ENCODE measurements at regions not wholly inside any gene's neighbourhood (a gene's known extent, or its start where the extent isn't known, plus 50 kb on each side); places are given as distances from the start of the nearest gene placed in this dataset.
"Not testable (repeated sequence)": the region's sequence is repeated elsewhere in the genome, so short reads cannot be mapped to it uniquely, and the experiment has no call there.

DNA sequence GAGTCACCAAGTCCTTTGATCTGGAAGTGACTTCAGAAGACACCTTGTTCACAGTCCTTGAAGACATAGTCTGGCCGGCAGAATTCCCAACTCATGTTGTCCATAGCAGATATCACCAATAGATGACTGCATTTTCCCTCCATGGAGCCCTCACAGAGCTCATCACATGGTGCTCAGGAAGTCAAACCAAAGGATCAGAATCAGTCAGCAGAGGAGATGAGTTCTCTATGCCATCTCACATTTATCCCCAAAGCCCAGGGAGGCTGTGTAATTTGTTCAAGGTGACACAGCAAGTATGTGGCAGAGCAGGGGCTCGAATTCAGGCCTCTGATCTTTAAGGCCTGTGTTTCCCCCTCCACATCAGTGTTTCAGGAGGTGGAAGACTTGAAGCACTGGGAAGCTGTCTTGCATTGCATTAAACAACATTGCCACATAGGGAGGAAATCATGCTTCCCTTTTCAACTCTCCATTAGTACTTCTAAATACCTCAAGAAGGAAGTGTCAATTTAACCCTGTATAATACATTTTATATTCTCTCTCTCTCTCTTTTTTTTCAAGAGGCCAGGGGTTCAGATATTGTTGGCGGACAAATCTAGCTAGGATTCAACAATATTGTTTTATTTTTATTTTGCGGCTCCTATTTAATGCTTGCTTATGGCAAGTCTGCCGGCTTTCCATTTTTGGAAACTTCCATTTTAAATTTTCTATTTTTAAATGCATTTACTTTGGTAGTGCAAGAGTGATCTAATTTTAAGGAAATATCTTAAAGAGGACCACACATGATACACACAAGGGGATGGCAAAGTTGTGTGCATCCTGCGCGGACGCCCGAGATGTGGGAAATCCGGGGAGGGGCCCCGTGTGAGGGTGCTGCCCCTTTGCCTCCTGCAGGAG is 61.9 kb downstream of the NPIPB5 start:
- DNase-seq; intact Hi-C loops (cut with DNase I); H3K9me3 ChIP-seq; H3K36me3 ChIP-seq; H3K4me3 ChIP-seq; H3K27me3 ChIP-seq; H3K4me1 ChIP-seq; H3K27ac ChIP-seq: not testable (repeated sequence)
- 66 to 70% methylated on average over 4 of the region's 11 CpGs for WGBS, 2 donors

DNA sequence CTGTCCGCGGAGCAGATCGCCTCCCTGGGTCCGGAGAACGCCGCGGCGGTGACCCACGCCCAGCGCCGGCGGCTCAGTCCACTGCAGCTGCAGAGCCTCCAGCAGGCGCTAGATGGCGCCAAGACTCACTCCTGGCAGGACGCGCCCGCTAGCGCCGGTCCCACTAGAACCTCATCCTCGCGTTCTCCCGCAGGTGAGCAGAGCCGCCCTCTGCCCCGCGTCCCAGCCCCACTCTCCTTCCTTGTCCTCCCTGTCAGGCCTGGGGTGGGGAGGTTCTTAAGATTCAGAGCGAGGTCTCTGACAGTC is 62.5 kb downstream of the NPIPB5 start:
- intact Hi-C loops (cut with DNase I); H3K27me3 ChIP-seq; H3K4me1 ChIP-seq; H3K27ac ChIP-seq; H3K4me3 ChIP-seq; DNase-seq; H3K36me3 ChIP-seq; H3K9me3 ChIP-seq: not testable (repeated sequence)
- WGBS, 2 donors: no CpG with 5 or more reads among the region's 26 CpGs

DNA sequence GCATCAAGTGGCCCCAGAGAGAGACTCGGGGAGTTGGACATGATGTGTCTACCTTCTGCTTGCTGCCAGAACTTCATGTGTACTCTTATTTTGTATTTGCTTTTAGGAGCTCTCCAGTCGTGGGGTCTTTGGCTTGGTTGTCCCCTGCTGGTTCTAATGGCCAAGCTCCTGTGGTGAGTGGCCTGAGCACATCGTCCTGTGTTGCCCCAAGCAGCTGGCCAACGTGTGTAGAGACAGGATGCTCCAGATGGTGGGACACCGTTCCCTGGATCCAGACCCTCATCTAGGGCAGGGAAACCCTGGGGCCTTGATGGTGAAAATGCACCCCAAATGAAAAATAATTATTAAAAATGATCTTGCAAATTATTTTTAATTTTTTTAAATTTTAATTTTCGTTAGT is 65.8 kb downstream of the NPIPB5 start:
- intact Hi-C loops (cut with DNase I); H3K9me3 ChIP-seq; H3K4me3 ChIP-seq; H3K4me1 ChIP-seq; DNase-seq; H3K27me3 ChIP-seq; H3K36me3 ChIP-seq; H3K27ac ChIP-seq: not testable (repeated sequence)
- WGBS, 2 donors: 77 to 85% methylated on average over 5 to 6 of the region's 6 CpGs

DNA sequence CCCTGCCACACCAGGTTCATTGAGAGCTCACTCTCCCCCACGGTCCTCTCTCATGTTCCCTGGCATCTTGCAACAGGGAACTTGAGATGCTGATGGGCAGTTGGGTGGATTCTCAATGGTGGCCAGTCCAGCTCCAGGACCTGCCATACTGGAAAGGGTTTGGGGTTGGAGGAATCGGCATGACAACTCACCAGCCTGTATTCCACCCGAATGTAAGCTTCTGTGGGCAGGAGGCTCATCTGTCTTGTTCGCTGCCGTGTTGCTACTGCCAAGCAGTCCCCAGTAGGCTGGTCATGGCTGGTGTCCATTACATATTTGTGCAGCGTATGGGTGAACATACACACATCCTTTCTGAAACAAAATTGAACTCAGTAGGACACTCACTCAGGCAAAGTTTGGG is 72.5 kb downstream of the NPIPB5 start:
- DNase-seq; H3K27me3 ChIP-seq; H3K9me3 ChIP-seq; intact Hi-C loops (cut with DNase I); H3K36me3 ChIP-seq; H3K4me1 ChIP-seq; H3K4me3 ChIP-seq; H3K27ac ChIP-seq: not testable (repeated sequence)
- WGBS, 2 donors: 94% methylated on average over 6 of the region's 6 CpGs

DNA sequence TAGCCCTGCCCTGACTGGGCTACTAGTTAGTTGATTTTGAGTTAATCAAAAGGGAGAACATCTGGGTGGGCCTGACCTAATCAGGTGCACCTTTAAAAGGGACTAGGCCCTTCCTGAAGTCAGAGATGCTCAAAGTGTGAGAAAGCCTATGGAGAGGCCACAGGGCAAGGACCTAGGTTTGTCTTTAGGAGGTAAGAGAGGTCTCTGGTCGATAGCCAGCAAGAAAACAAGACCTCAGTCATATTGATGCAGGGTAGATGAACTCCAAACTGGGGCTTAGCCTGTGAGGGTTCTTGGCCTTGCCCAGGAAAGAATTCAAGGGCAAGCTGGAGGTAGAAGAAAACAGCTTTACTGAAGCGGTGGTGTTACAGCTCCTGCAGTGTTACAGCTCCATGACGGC is 73.8 kb downstream of the NPIPB5 start:
- WGBS, 2 donors: 91 to 96% methylated on average over 1 of the region's 3 CpGs
- H3K4me1 ChIP-seq; H3K4me3 ChIP-seq; DNase-seq; H3K27ac ChIP-seq; H3K27me3 ChIP-seq; H3K9me3 ChIP-seq; intact Hi-C loops (cut with DNase I); H3K36me3 ChIP-seq: not testable (repeated sequence)

DNA sequence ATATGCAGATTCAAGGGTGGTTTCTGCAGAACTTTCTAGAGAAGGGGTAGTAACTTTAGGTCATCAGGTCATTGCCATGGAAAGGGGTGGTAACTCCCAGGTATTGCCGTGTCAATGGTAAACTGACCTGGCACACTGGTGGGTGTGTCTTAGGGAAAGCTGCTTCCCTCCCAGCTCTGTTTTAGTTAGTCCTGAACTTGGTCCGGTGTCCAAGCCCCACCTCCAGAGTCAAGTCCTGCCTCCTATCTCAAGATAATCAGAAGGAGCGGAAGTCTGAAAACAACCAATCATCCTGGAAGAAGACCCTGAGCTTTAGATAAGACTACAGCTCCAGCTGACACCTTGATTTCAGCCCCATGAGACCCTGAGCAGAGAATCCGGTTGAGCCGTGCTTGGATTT is 74.2 kb downstream of the NPIPB5 start:
- H3K4me3 ChIP-seq; H3K4me1 ChIP-seq; H3K27ac ChIP-seq; H3K36me3 ChIP-seq; intact Hi-C loops (cut with DNase I); DNase-seq; H3K9me3 ChIP-seq; H3K27me3 ChIP-seq: not testable (repeated sequence)
- WGBS, 2 donors: no CpG with 5 or more reads among the region's 5 CpGs

DNA sequence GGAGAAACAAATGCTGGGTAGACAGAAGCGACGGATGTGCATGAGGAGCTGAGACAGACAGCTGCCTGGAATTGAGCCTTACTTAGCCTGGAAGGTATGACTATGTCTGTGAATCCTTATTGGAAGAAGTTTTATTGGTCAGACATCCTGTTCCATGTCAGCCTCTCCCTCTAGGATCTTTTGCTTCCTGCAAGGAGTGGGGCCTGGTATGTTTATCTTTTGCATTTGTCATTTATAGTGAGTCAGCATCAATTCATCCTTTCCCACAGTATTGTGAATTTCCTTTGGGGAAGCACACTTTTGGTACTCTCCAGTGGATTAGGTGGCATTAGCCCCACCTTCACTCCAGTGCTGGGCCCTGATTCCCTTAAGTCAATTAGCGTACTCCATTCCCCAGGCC is 74.7 kb downstream of the NPIPB5 start:
- H3K9me3 ChIP-seq; H3K4me3 ChIP-seq; H3K4me1 ChIP-seq; H3K27me3 ChIP-seq; H3K36me3 ChIP-seq; intact Hi-C loops (cut with DNase I); DNase-seq; H3K27ac ChIP-seq: not testable (repeated sequence)
- WGBS, 2 donors: 83 to 89% methylated on average over 3 of the region's 3 CpGs

DNA sequence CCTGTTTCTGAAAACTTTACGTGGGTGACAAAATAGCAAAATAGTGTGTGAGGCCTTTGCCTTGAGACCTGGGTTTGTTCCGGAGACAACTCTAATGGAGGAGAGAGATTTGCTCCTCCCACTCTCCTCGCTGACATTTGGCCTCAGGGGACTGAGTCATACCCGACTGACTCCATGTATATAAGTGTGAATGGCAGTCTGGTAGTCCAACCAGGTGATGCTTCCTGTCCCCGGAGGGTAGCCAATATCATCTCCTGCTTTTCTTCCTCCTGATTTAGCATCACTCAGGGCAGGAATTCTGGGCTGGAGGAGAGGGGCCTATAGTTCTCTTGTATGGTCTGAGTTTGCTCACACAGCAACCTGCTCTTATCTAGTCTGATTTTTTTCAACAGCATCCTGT is 76.0 kb downstream of the NPIPB5 start:
- WGBS, 2 donors: 75 to 79% methylated on average over 1 of the region's 5 CpGs
- DNase-seq; H3K9me3 ChIP-seq; H3K27ac ChIP-seq; intact Hi-C loops (cut with DNase I); H3K27me3 ChIP-seq; H3K4me1 ChIP-seq; H3K4me3 ChIP-seq; H3K36me3 ChIP-seq: not testable (repeated sequence)

DNA sequence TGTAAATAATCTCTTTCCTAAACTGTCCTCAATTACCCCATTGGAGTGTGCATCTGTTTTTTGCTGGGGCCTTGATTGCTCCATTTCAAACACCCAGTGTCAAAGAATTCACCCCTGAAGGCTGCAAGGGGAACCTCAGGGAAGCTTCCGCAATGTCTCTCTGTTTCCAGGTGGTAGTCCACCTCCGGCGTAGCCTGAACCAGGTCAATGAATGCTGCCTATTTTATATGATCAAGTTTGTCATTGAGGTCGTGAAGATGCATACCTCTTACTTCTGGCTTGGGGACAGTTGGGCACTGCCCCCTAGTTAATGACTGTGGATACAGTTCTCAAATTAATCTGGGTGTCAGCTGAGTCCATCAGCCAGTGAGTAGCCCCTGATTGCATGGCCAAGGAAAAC is 79.1 kb downstream of the NPIPB5 start:
- H3K27me3 ChIP-seq; H3K27ac ChIP-seq; H3K4me3 ChIP-seq; H3K9me3 ChIP-seq; H3K36me3 ChIP-seq; intact Hi-C loops (cut with DNase I); H3K4me1 ChIP-seq; DNase-seq: not testable (repeated sequence)
- WGBS, 2 donors: 88 to 89% methylated on average over 4 of the region's 4 CpGs

DNA sequence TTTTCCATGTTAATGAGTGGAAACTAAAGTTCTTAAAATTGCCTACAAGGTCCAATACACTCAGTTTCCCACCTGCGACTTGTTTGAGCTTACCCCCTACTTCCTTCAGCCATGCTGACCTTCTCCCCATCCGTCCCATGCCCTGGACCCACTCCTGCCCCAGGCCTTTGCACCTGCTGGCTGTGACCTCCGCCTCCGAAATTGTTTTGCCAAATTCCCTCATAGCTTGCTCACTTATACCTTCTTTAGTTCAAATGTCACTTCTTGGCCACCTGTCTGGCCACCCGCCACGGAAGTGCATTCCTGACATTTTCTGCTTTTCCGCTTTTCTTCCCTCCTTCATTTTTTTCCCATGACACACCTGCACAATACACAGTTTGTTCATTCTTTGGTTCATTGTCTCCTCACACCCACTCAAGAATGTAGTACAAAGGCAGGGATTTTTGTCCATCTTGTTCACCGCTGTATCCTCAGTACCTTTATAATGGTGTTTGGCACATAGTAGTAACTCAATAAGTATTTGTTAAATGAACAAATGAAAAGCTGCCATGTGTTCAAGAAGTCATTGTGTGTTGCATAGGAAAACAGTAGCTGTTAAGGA is 85.9 kb downstream of the NPIPB5 start:
- H3K27me3 ChIP-seq; H3K4me3 ChIP-seq; H3K9me3 ChIP-seq; H3K27ac ChIP-seq; DNase-seq; intact Hi-C loops (cut with DNase I); H3K36me3 ChIP-seq; H3K4me1 ChIP-seq: not testable (repeated sequence)
- WGBS, 2 donors: no CpG with 5 or more reads among the region's 8 CpGs

DNA sequence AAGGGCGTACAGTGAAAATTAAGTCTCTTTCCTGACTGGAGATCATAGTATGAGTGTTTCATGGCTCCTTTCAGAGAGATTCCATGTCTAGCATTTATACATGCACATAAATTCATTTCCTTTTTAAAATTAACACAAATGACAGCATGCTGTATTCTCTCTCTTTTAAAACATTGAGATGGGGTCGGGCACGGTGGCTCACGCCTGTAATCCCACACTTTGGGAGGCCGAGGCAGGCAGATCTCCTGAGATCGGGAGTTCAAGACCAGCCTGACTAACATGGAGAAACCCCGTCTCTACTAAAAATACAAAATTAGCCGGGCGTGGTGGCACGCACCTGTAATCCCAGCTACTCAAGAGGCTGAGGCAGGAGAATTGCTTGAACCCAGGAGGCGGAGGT is 93.1 kb downstream of the NPIPB5 start:
- H3K4me1 ChIP-seq; H3K36me3 ChIP-seq; H3K27me3 ChIP-seq; DNase-seq; H3K27ac ChIP-seq; H3K4me3 ChIP-seq; H3K9me3 ChIP-seq; intact Hi-C loops (cut with DNase I): not testable (repeated sequence)
- WGBS, 2 donors: 92 to 93% methylated on average over 5 of the region's 11 CpGs

DNA sequence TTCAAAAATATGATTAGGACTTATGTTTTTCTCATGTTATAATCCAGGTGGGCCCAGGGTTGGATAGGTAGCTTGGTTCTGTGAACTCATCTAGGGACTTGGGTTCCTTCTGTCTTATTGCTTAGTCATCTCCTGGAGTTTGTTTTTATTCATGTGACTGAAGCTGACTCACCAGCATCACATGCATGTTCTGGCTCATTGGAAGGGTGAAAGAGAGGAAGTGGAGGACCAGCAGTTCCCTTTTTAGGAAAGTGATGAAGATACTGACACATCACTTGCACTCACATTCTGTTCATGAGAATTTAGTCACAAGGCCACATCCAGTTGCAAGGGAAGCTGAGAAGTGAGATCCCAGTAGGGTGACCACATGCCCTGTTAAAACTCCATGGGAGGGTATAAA is 95.9 kb downstream of the NPIPB5 start:
- H3K9me3 ChIP-seq; H3K4me3 ChIP-seq; H3K27me3 ChIP-seq; H3K36me3 ChIP-seq; H3K27ac ChIP-seq; H3K4me1 ChIP-seq; intact Hi-C loops (cut with DNase I); DNase-seq: not testable (repeated sequence)

DNA sequence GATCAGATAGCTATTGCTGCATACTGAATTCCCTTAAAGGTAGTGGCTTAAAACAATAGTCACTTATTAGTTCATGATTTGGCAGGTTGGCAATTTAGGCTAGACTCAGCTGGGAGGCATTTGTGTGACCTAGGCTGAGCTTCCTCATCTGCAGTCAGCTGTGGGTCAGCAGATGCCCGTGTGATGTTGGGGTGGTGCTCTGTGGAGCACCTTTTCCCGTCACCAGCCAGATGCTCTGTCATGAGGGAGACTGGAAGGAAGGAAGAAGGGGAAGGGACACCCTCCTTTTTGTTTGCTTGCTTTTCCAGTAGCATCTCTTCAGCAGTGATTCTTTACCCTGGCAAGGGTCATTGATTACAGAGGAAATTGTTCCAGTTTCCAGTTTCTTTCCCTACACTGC is 99.1 kb downstream of the NPIPB5 start:
- WGBS, 2 donors: 42 to 84% methylated on average over 1 of the region's 2 CpGs
- intact Hi-C loops (cut with DNase I): not testable (repeated sequence)

More for the DNA sequence above, 99.1 kb downstream of the NPIPB5 start:
- H3K36me3 ChIP-seq, H3K27ac ChIP-seq, H3K4me1 ChIP-seq, H3K27me3 ChIP-seq, H3K4me3 ChIP-seq, H3K9me3 ChIP-seq, DNase-seq: not testable (repeated sequence)

All from sigmoid colon (tissue), 6 donors.